ENCODE measurements at regions not wholly inside any gene's neighbourhood (a gene's known extent, or its start where the extent isn't known, plus 50 kb on each side); places are given as distances from the start of the nearest gene placed in this dataset.

DNA sequence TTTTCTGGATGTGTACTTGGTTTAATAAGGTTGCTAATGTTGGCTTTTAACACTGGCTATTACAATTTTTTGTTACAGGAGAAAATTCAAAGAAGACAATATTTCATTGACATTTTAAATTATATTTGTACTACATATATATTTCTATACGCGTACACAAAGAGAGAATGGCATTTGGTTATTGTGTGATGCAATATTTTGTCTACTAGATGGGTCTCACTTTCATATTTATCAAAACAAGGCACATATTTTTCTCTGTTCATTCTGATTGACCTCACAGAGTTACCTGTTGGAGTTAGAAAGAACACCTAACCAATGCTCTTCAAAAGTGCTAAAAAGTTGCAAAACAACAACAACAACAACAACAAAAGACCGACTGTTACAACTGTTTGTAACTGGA, 50.2 kb upstream of the VGLL3 start:
- no peak for DNase-seq

Data from inflammatory macrophage (primary cell).